Inferior parietal cortex (tissue), 1 donor: ENCODE measurements at regions not wholly inside any gene's neighbourhood (a gene's known extent, or its start where the extent isn't known, plus 50 kb on each side); places are given as distances from the start of the nearest gene placed in this dataset.

Experiments used
- DNase-seq: peaks from one replicate; pipeline ENCODE4 v3.0.0-alpha.2; 2016; ENCODE audit errors: extremely low spot score

GRCh38 chr7:131737746-131738465, 181.5 kb upstream of the PODXL start:
- no peak for DNase-seq

- no peak for DNase-seq
Observed at GRCh38 chr7:131735101-131735500, 178.7 kb upstream of the PODXL start.

- DNase-seq = no peak
Observed at GRCh38 chr7:131733604-131734003, 177.2 kb upstream of the PODXL start.

- no peak for DNase-seq
Observed at GRCh38 chr7:131727189-131727588, 170.8 kb upstream of the PODXL start.

GRCh38 chr7:131726686-131727085, 170.3 kb upstream of the PODXL start:
- no peak for DNase-seq

GRCh38 chr7:131726031-131726430, 169.6 kb upstream of the PODXL start:
- DNase-seq = no peak

- no peak for DNase-seq
Observed at GRCh38 chr7:131724776-131725345, 168.4 kb upstream of the PODXL start.

GRCh38 chr7:131723926-131724325, 167.5 kb upstream of the PODXL start:
- DNase-seq = no peak

GRCh38 chr7:131722371-131722770, 165.9 kb upstream of the PODXL start:
- DNase-seq = no peak

- DNase-seq = no peak
Observed at GRCh38 chr7:131721660-131722059, 165.2 kb upstream of the PODXL start.

- DNase-seq = no peak
Observed at GRCh38 chr7:131720703-131721102, 164.3 kb upstream of the PODXL start.

- DNase-seq = no peak
Observed at GRCh38 chr7:131717181-131717580, 160.8 kb upstream of the PODXL start.

GRCh38 chr7:131699323-131699722, 142.9 kb upstream of the PODXL start:
- no peak for DNase-seq

- DNase-seq = peak; percentile 73
Observed at GRCh38 chr7:131692131-131692960, 135.9 kb upstream of the PODXL start.

- no peak for DNase-seq
Observed at GRCh38 chr7:131691454-131692130, 135.2 kb upstream of the PODXL start.

- no peak for DNase-seq
Observed at GRCh38 chr7:131690441-131690840, 134.0 kb upstream of the PODXL start.

GRCh38 chr7:131689662-131690234, 133.3 kb upstream of the PODXL start:
- no peak for DNase-seq

GRCh38 chr7:131688738-131689661, 132.6 kb upstream of the PODXL start:
- peak; percentile 82 for DNase-seq

- DNase-seq = no peak
Observed at GRCh38 chr7:131687296-131687695, 130.9 kb upstream of the PODXL start.

GRCh38 chr7:131686833-131687232, 130.4 kb upstream of the PODXL start:
- DNase-seq = no peak
